HUES6 (cell line): ENCODE measurements at regions not wholly inside any gene's neighbourhood (a gene's known extent, or its start where the extent isn't known, plus 50 kb on each side); places are given as distances from the start of the nearest gene placed in this dataset.

Experiments used
- H3K27ac ChIP-seq: 2 replicates; pipeline ENCODE4 v1.7.0; 2013; ENCODE audit warnings: low read depth, mild to moderate bottlenecking, low read length, inconsistent platforms
- H3K27me3 ChIP-seq: 2 replicates; pipeline ENCODE4 v1.6.1; 2013; ENCODE audit warnings: low read length; ENCODE audit not compliant: control insufficient read depth, insufficient read depth
- H3K36me3 ChIP-seq: 2 replicates; pipeline ENCODE4 v1.6.1; 2013; ENCODE audit warnings: low read length; ENCODE audit not compliant: control insufficient read depth, insufficient read depth
- H3K4me1 ChIP-seq: 2 replicates; pipeline ENCODE4 v1.6.1; 2013; ENCODE audit warnings: low read length; ENCODE audit not compliant: control insufficient read depth, insufficient read depth
- H3K4me3 ChIP-seq: 2 replicates; pipeline ENCODE4 v1.5.1; 2013; ENCODE audit warnings: low read depth, low read length
- H3K9ac ChIP-seq: one replicate; pipeline ENCODE4 v1.6.1; 2013; ENCODE audit warnings: mild to moderate bottlenecking, low read length
- H3K9me3 ChIP-seq: 2 replicates; pipeline ENCODE4 v1.6.1; 2013; ENCODE audit warnings: low read depth, low read length; ENCODE audit not compliant: control insufficient read depth, insufficient read depth

GRCh38 chr2:66872081-66872985 is 437.4 kb downstream of the MEIS1 start:
- no peaks in the 10 kb centered on the region for H3K4me1 ChIP-seq
- H3K9me3 ChIP-seq, result no peaks in the 10 kb centered on the region
- H3K9ac ChIP-seq, result no peak overlapping the region
- no peak overlapping the region for H3K4me3 ChIP-seq
- H3K27me3 ChIP-seq, result no peaks in the 10 kb centered on the region; the same call in 1 of the 2 replicates
- H3K36me3 ChIP-seq, result no peaks in the 10 kb centered on the region
- no peak overlapping the region for H3K27ac ChIP-seq

GRCh38 chr2:66872986-66873754 is 438.2 kb downstream of the MEIS1 start:
- Histone ChIP-seq H3K9me3 (no peaks in the 10 kb centered on the region), H3K4me3 (no peak overlapping the region), H3K4me1 (no peaks in the 10 kb centered on the region), H3K27ac (no peak overlapping the region), H3K9ac (no peak overlapping the region), H3K36me3 (no peaks in the 10 kb centered on the region), H3K27me3 (no peaks in the 10 kb centered on the region)

DNA sequence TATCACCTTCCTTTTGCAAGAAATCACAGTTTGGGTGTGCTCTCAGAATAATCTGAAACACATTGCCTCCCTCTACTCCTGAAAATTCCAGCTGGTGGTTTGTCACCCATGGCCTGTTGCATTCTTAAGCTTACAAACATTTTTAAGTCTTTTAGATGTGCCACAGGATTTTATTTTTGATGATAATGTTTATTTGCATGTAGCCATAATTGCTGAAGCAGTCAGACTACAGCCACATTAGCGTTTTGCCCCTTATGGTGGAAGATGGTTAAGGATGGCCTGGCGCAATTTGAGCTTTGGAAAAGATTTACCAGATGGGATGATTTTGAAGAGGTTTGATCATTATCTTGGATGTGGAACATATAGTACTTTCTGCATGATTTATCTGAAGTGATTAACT is 439.5 kb downstream of the MEIS1 start:
- Histone ChIP-seq H3K9me3 (no peaks in the 10 kb centered on the region), H3K4me3 (no peak overlapping the region), H3K27me3 (no peaks in the 10 kb centered on the region), H3K9ac (no peak overlapping the region), H3K36me3 (no peaks in the 10 kb centered on the region), H3K4me1 (no peaks in the 10 kb centered on the region), H3K27ac (no peak overlapping the region)

- no peaks in the 10 kb centered on the region for H3K4me1 ChIP-seq
- no peak overlapping the region for H3K9ac ChIP-seq
- no peak overlapping the region for H3K4me3 ChIP-seq
- H3K9me3 ChIP-seq, result no peaks in the 10 kb centered on the region; the same call in 1 of the 2 replicates
- no peaks in the 10 kb centered on the region for H3K27me3 ChIP-seq
- no peak overlapping the region for H3K27ac ChIP-seq
- no peaks in the 10 kb centered on the region for H3K36me3 ChIP-seq
These were observed 441.1 kb downstream of the MEIS1 start for GRCh38 chr2:66875941-66876462.

- H3K27ac ChIP-seq, result no peak overlapping the region
- no peaks in the 10 kb centered on the region for H3K36me3 ChIP-seq
- H3K4me1 ChIP-seq, result no peaks in the 10 kb centered on the region
- no peak overlapping the region for H3K4me3 ChIP-seq
- no peaks in the 10 kb centered on the region for H3K9me3 ChIP-seq
- no peak overlapping the region for H3K9ac ChIP-seq
- H3K27me3 ChIP-seq, result no peaks in the 10 kb centered on the region
These were observed 451.0 kb downstream of the MEIS1 start for GRCh38 chr2:66885775-66886383.

GRCh38 chr2:66888246-66888645 is 453.3 kb downstream of the MEIS1 start:
- no peaks in the 10 kb centered on the region for H3K36me3 ChIP-seq
- no peaks in the 10 kb centered on the region for H3K9me3 ChIP-seq
- no peaks in the 10 kb centered on the region for H3K4me1 ChIP-seq
- no peak overlapping the region for H3K27ac ChIP-seq
- H3K9ac ChIP-seq, result no peak overlapping the region
- H3K27me3 ChIP-seq, result no peaks in the 10 kb centered on the region
- no peak overlapping the region for H3K4me3 ChIP-seq

GRCh38 chr2:66888791-66889631 is 454.1 kb downstream of the MEIS1 start:
- no peaks in the 10 kb centered on the region for H3K27me3 ChIP-seq
- H3K36me3 ChIP-seq, result no peaks in the 10 kb centered on the region
- H3K27ac ChIP-seq, result no peak overlapping the region
- no peak overlapping the region for H3K9ac ChIP-seq
- no peaks in the 10 kb centered on the region for H3K4me1 ChIP-seq
- no peak overlapping the region for H3K4me3 ChIP-seq
- H3K9me3 ChIP-seq, result no peaks in the 10 kb centered on the region

DNA sequence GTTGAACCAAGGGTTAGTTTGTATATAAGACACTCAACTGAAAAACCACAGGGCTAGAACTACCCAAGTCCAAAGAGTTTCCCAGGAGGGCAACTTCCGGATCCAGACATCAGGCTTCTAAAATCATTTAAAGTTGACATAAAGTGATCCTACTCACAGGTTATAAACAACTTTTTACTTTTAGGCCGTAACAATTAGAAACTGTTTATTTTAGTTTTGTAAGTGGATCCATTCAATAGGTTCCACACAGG is 454.6 kb downstream of the MEIS1 start:
- Histone ChIP-seq H3K9me3 (no peaks in the 10 kb centered on the region), H3K4me3 (no peak overlapping the region), H3K4me1 (no peaks in the 10 kb centered on the region), H3K27me3 (no peaks in the 10 kb centered on the region), H3K9ac (no peak overlapping the region), H3K36me3 (no peaks in the 10 kb centered on the region), H3K27ac (no peak overlapping the region)

DNA sequence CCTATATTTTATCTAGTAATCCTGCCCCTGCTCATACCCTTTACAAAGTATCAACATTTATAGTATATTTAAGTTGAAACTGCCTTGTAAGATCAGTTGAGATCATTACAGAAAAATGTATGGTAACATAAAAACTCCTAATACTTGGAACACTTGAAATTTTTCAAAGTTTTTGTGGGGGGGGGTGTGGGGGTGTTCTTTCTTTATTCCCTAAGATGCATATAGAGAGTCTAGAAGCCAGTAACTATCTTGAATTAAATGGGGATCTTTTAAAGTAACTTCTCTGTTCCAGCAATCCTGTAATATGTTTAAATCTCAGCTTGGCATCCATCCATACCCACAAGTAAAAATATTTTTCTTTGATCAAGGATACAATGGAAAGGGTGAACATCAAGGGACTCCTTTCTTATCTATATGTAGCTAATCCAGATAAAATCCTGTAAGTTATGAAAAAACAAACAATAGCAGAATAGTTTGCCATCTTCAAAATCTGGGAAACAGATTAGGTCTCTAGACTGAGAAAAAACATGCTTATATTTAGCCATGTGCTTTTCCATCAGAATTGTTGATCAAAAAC is 455.3 kb downstream of the MEIS1 start:
- Histone ChIP-seq H3K4me1 (no peaks in the 10 kb centered on the region), H3K9ac (no peak overlapping the region), H3K9me3 (no peaks in the 10 kb centered on the region), H3K36me3 (no peaks in the 10 kb centered on the region), H3K27ac (no peak overlapping the region), H3K4me3 (no peak overlapping the region), H3K27me3 (no peaks in the 10 kb centered on the region)

- H3K27ac ChIP-seq, result no peak overlapping the region
- no peaks in the 10 kb centered on the region for H3K36me3 ChIP-seq
- H3K9ac ChIP-seq, result no peak overlapping the region
- H3K4me1 ChIP-seq, result 0 out of 2 replicates have a peak, but pooled peaks cover 3% of the 10 kb centered on the region
- no peaks in the 10 kb centered on the region for H3K27me3 ChIP-seq
- H3K9me3 ChIP-seq, result no peaks in the 10 kb centered on the region
- H3K4me3 ChIP-seq, result no peak overlapping the region
These were observed 460.3 kb downstream of the MEIS1 start for GRCh38 chr2:66895206-66895605.
